ENCODE measurements at regions not wholly inside any gene's neighbourhood (a gene's known extent, or its start where the extent isn't known, plus 50 kb on each side); places are given as distances from the start of the nearest gene placed in this dataset.
"Not testable (repeated sequence)": the region's sequence is repeated elsewhere in the genome, so short reads cannot be mapped to it uniquely, and the experiment has no call there.

- DNase-seq (ENCODE audit: low read depth): no peak
Observed at GRCh38 chr14:55898938-55899337, 219.3 kb upstream of the PELI2 start.

GRCh38 chr14:55899531-55899930 is 218.7 kb upstream of the PELI2 start:
- no peak for DNase-seq (ENCODE audit: low read depth)

GRCh38 chr14:55900749-55901148 is 217.5 kb upstream of the PELI2 start:
- no peak for DNase-seq (ENCODE audit: low read depth)

- no peak for DNase-seq (ENCODE audit: low read depth)
Observed at GRCh38 chr14:55901291-55901690, 216.9 kb upstream of the PELI2 start.

- no peak for DNase-seq (ENCODE audit: low read depth)
Observed at GRCh38 chr14:55902241-55902640, 216.0 kb upstream of the PELI2 start.

- DNase-seq (ENCODE audit: low read depth): no peak
Observed at GRCh38 chr14:55904086-55904485, 214.1 kb upstream of the PELI2 start.

GRCh38 chr14:55908106-55908505 is 210.1 kb upstream of the PELI2 start:
- no peak for DNase-seq (ENCODE audit: low read depth)

- no peak for DNase-seq (ENCODE audit: low read depth)
Observed at GRCh38 chr14:55909879-55910278, 208.3 kb upstream of the PELI2 start.

GRCh38 chr14:55910601-55911243 is 207.5 kb upstream of the PELI2 start:
- no peak for DNase-seq (ENCODE audit: low read depth)

GRCh38 chr14:55911776-55912175 is 206.4 kb upstream of the PELI2 start:
- DNase-seq (ENCODE audit: low read depth): no peak

GRCh38 chr14:55912344-55912743 is 205.9 kb upstream of the PELI2 start:
- no peak for DNase-seq (ENCODE audit: low read depth)

- DNase-seq (ENCODE audit: low read depth): no peak
Observed at GRCh38 chr14:55913324-55914025, 204.7 kb upstream of the PELI2 start.

GRCh38 chr14:55914771-55915170 is 203.4 kb upstream of the PELI2 start:
- no peak for DNase-seq (ENCODE audit: low read depth)

- DNase-seq (ENCODE audit: low read depth): no peak
Observed at GRCh38 chr14:55915456-55915855, 202.8 kb upstream of the PELI2 start.

GRCh38 chr14:55919800-55920199 is 198.4 kb upstream of the PELI2 start:
- DNase-seq (ENCODE audit: low read depth): not testable (repeated sequence)

- DNase-seq (ENCODE audit: low read depth): no peak
Observed at GRCh38 chr14:55921511-55921910, 196.7 kb upstream of the PELI2 start.

GRCh38 chr14:55926007-55926406 is 192.2 kb upstream of the PELI2 start:
- DNase-seq (ENCODE audit: low read depth): no peak

- DNase-seq (ENCODE audit: low read depth): no peak
Observed at GRCh38 chr14:55927028-55927427, 191.2 kb upstream of the PELI2 start.

- no peak for DNase-seq (ENCODE audit: low read depth)
Observed at GRCh38 chr14:55928276-55928675, 189.9 kb upstream of the PELI2 start.

- DNase-seq (ENCODE audit: low read depth): no peak
Observed at GRCh38 chr14:55929136-55929535, 189.1 kb upstream of the PELI2 start.

GRCh38 chr14:55930016-55930784 is 188.0 kb upstream of the PELI2 start:
- no peak for DNase-seq (ENCODE audit: low read depth)

GRCh38 chr14:55936691-55937090 is 181.5 kb upstream of the PELI2 start:
- no peak for DNase-seq (ENCODE audit: low read depth)

- no peak for DNase-seq (ENCODE audit: low read depth)
Observed at GRCh38 chr14:55938249-55938791, 179.9 kb upstream of the PELI2 start.
